Esophagus muscularis mucosa (tissue), 4 donors: ENCODE measurements at regions not wholly inside any gene's neighbourhood (a gene's known extent, or its start where the extent isn't known, plus 50 kb on each side); places are given as distances from the start of the nearest gene placed in this dataset.

Source experiments
- DNase-seq: peaks from one replicate; pipeline ENCODE4 v3.0.0-alpha.2; 2017; ENCODE audit errors: extremely low spot score
- H3K27ac ChIP-seq, 4 donors: fragments of 200-600 bp; sonication (generic); replicated peaks in 1 of 4; 1 replicate in 3 of 4; 2 replicates in 1 of 4; pipeline ENCODE4 v1.5.1; 2016 to 2019; ENCODE audit warnings: mild to moderate bottlenecking in 1 of 4
- H3K27me3 ChIP-seq, 4 donors: fragments of 200-600 bp; sonication (generic); one replicate each; pipeline versions ENCODE4 v1.5.1 to v1.6.0; 2016 to 2019
- H3K36me3 ChIP-seq, 4 donors: fragments of 200-600 bp; sonication (generic); one replicate each; pipeline ENCODE4 v1.5.1; 2016 to 2019
- H3K4me1 ChIP-seq, 4 donors: fragments of 200-600 bp; sonication (generic); one replicate each; pipeline ENCODE4 v1.5.1; 2016 to 2019
- H3K4me3 ChIP-seq, 4 donors: fragments of 200-600 bp; sonication (generic); 1 replicate in 2 of 4; 2 replicates in 2 of 4; pipeline ENCODE4 v1.5.1; 2016 to 2019; ENCODE audit warnings: mild to moderate bottlenecking in 4 of 4, moderate library complexity in 1 of 4
- H3K9me3 ChIP-seq, 4 donors: fragments of 200-600 bp; sonication (generic); 1 replicate in 3 of 4; 2 replicates in 1 of 4; pipeline ENCODE4 v1.5.1; 2016 to 2019
- CTCF ChIP-seq, 3 experiments: fragments of 200-600 bp in 2 of 3; fragments of 450-650 bp in 1 of 3; sonication (generic) in 2 of 3; IDR thresholded peaks; one replicate each; pipeline ENCODE4 v1.5.1; 2017 to 2019; ENCODE audit warnings: antibody characterized with exemption in 3 of 3, mild to moderate bottlenecking in 2 of 3, moderate library complexity in 1 of 3
- EP300 ChIP-seq: sonication (generic); formaldehyde crosslinking; IDR thresholded peaks from one replicate; pipeline ENCODE4 v1.6.1; 2017; ENCODE audit warnings: antibody characterized with exemption
- POLR2A ChIP-seq: fragments of 450-650 bp; IDR thresholded peaks from one replicate; pipeline ENCODE4 v1.6.1; 2017; ENCODE audit warnings: antibody characterized with exemption, moderate library complexity, mild to moderate bottlenecking, low read depth
- POLR2AphosphoS5 ChIP-seq, 2 donors: sonication (generic); formaldehyde crosslinking; IDR thresholded peaks; one replicate each; pipeline ENCODE4 v1.6.1; 2017; ENCODE audit warnings: antibody characterized with exemption in 2 of 2
- WGBS: methylation state at CpG from one replicate; pipeline ENCODE4 v1.1.5; 2018; 5-methylcytosine and 5-hydroxymethylcytosine counted together
- intact Hi-C: fragments of 100-400 bp; cut with DNase I; formaldehyde crosslinking; loops from one replicate; pipeline ENCODE4 v1.15.1; 2023

- DNase-seq, result no peak
- H3K4me3 ChIP-seq, result no peak overlapping the region
- peaks cover 0 to 9% (median 0%) of the 10 kb centered on the region in 4 donors for H3K9me3 ChIP-seq
- no peaks in the 10 kb centered on the region for H3K36me3 ChIP-seq
- H3K27me3 ChIP-seq, result no peaks in the 10 kb centered on the region
- 81% methylated on average over 18 of the region's 18 CpGs for WGBS
- peaks cover 2 to 17% (median 11%) of the 10 kb centered on the region in 4 donors for H3K4me1 ChIP-seq
- intact Hi-C loops, result no loop called here
- no peak for TF ChIP-seq EP300
- TF ChIP-seq POLR2AphosphoS5 (IDR thresholded peaks at IDR 0.05), result no peak
- TF ChIP-seq POLR2A, result no peak
- no peak for TF ChIP-seq CTCF (IDR thresholded peaks at IDR 0.05)
- H3K27ac ChIP-seq, result no peak overlapping the region
Measured at GRCh38 chr2:236636714-236637470, 67.3 kb downstream of the ACKR3 start.

DNA sequence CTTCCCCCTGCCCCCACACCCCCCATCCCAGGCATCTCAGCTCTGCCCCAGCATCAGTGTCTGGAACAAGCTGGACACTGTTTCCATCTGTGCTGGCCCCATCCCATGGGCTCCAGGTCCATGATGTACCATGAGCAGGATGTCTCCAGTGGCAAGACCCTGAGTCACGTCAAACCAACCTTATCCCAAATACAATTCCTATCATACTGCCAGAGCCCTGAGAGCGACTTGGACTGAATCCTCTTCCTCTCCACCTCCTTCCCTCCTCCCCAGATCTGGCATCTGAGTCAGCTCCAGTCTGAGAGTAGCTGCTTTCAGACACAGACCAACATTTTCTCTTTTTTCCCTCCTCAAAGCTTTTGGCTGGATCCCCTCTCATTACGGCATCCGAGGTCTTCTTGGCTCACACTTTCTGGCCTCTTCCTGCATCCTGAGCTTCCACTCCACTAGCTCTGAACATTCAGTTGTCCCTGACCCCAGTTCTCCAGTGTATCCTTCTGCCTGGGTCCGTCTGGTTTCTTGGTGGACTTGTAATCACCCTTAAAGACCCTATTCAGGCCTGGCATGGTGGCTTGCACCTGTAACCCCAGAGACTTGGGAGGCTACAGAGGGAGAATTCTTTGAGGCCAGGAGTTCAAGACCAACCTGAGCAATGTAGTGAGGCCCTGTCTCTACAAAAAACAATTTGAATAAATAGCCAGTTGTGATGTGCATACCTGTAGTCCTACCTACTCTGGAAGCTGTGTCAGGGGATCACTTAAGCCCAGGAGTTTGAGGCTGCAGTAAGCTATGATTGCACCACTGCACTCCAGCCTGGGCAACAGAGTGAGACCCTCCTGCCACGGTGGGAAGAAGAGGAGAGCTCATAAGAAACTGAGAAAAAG is 68.3 kb downstream of the ACKR3 start:
- H3K9me3 ChIP-seq, result peaks cover 0 to 9% (median 0%) of the 10 kb centered on the region in 4 donors

GRCh38 chr2:236638707-236639106 is 69.1 kb downstream of the ACKR3 start:
- WGBS, result 90% methylated on average over 7 of the region's 7 CpGs
- intact Hi-C loops, result no loop called here
- peak; percentile 90 for DNase-seq
- Histone ChIP-seq H3K4me3 (no peak overlapping the region), H3K9me3 (peaks cover 0 to 9% (median 1%) of the 10 kb centered on the region in 4 donors), H3K27me3 (peaks cover 0 to 4% (median 0%) of the 10 kb centered on the region in 4 donors), H3K4me1 (peaks cover 7 to 31% (median 27%) of the 10 kb centered on the region in 4 donors), H3K36me3 (no peaks in the 10 kb centered on the region), H3K27ac (no peak overlapping the region)
- TF ChIP-seq EP300 (no peak), POLR2AphosphoS5 (IDR thresholded peaks at IDR 0.05) (no peak), POLR2A (no peak), CTCF (IDR thresholded peaks at IDR 0.05) (no peak)

More for the DNA sequence above, 68.3 kb downstream of the ACKR3 start:
- Histone ChIP-seq H3K36me3 (no peaks in the 10 kb centered on the region), H3K27me3 (peaks cover 0 to 4% (median 0%) of the 10 kb centered on the region in 4 donors), H3K4me1 (peaks cover 7 to 24% (median 19%) of the 10 kb centered on the region in 4 donors), H3K27ac (no peak overlapping the region), H3K4me3 (no peak overlapping the region)
- 52% methylated on average over 6 of the region's 6 CpGs for WGBS
- intact Hi-C loops, result no loop called here
- no peak for TF ChIP-seq POLR2AphosphoS5 (IDR thresholded peaks at IDR 0.05)
- no peak for TF ChIP-seq CTCF (IDR thresholded peaks at IDR 0.05)
- TF ChIP-seq POLR2A, result no peak
- TF ChIP-seq EP300, result no peak
- peak; percentile 83 for DNase-seq

DNA sequence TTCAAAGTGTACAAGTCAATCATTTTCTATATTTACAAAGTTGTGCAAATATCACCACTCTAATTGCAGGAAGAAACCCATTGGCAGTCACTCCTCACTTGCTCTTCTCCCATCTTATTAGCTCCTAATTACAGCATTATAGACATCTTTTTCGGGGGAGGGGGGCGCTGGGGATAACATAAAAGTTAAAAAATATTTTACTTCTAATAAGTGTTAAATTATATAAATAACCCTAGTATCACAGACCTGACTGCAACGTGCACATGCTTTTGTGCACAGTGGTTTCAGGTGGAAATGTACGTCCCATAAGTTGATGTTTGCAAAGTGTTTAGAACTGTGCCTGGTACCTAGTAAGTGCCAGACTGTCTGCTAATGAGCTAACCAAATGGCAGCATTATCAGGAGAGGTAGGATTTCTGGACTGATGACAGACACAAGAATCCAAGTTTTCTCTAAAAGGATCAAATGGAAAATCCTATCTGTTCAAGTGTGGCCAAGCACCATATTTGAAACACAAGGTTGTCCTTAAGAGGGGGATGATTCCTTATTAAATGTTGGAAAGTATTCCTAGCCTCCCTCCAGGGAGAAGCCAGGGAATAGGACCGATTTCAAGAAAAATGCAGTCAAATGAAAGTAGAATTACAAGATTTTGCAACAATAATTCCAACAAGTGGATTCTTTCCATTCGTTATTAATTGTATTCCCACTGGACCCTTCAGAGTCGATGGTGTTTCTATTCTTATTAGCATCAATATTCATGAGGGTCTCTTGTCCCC is 70.0 kb downstream of the ACKR3 start:
- no peak overlapping the region for H3K27ac ChIP-seq
- H3K9me3 ChIP-seq, result peaks cover 0 to 10% (median 4%) of the 10 kb centered on the region in 4 donors
- TF ChIP-seq CTCF (IDR thresholded peaks at IDR 0.05) (no peak), POLR2AphosphoS5 (IDR thresholded peaks at IDR 0.05) (no peak), EP300 (no peak), POLR2A (no peak)
- no peak overlapping the region for H3K4me3 ChIP-seq
- DNase-seq, result peak; percentile 47
- peaks cover 7 to 31% (median 27%) of the 10 kb centered on the region in 4 donors for H3K4me1 ChIP-seq
- H3K27me3 ChIP-seq, result peaks cover 0 to 4% (median 0%) of the 10 kb centered on the region in 4 donors
- WGBS, result 76% methylated on average over 7 of the region's 7 CpGs
- intact Hi-C loops, result no loop called here
- no peaks in the 10 kb centered on the region for H3K36me3 ChIP-seq
